ENCODE measurements at regions not wholly inside any gene's neighbourhood (a gene's known extent, or its start where the extent isn't known, plus 50 kb on each side); places are given as distances from the start of the nearest gene placed in this dataset.
"Not testable (repeated sequence)": the region's sequence is repeated elsewhere in the genome, so short reads cannot be mapped to it uniquely, and the experiment has no call there.

DNA sequence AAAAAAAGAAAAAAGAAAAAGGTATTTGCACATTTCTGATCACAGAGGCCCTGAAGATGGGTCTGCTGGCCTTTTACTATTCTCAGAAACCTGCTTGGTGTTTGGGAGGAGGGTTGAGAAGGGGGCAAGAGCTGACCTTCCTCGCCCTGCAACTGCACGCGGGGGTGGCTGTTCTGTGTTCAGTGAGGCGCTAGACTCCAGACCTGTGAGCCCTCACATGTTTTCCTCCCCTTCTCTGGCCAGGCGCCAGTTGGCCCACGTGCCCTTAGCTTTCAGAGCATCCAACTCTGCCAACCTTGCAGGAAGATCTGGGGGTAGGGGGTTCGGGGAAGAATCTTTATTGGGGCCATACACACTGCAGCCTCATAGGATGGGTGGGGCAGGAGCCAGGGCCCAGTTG is 123.8 kb downstream of the SEPTIN7 start:
- not testable (repeated sequence) for TF ChIP-seq CTCF, EP300, POLR2AphosphoS5 (IDR thresholded peaks at IDR 0.05)

All from upper lobe of left lung (tissue), 4 donors.